Heart left ventricle (tissue), 16 donors: ENCODE measurements at regions not wholly inside any gene's neighbourhood (a gene's known extent, or its start where the extent isn't known, plus 50 kb on each side); places are given as distances from the start of the nearest gene placed in this dataset.

Experiments
- ATAC-seq, 4 donors: fragments of 200-7000 bp; cut with Tn5 transposase; one replicate each; pipeline ENCODE4 v1.9.1; 2020 to 2022; ENCODE audit warnings: moderate library complexity in 4 of 4, mild to moderate bottlenecking in 3 of 4, moderate number of reproducible peaks in 1 of 4
- DNase-seq, 5 donors: peaks; one replicate each; pipeline ENCODE4 v3.0.0-alpha.2; 2020
- H3K27ac ChIP-seq, 12 donors: fragments of 200-600 bp; sonication (generic) in 4 of 12; one replicate each; pipeline versions ENCODE4 v1.5.0 to v1.8.0; 2016 to 2022; ENCODE audit warnings: mild to moderate bottlenecking in 2 of 12
- H3K27me3 ChIP-seq, 9 donors: fragments of 200-600 bp; sonication (generic) in 2 of 9; one replicate each; pipeline versions ENCODE4 v1.5.1 to v1.8.0; 2016 to 2022; ENCODE audit warnings: mild to moderate bottlenecking in 3 of 9
- H3K36me3 ChIP-seq, 9 donors: fragments of 200-600 bp; sonication (generic) in 2 of 9; one replicate each; pipeline versions ENCODE4 v1.5.0 to v1.8.0; 2018 to 2022; ENCODE audit warnings: mild to moderate bottlenecking in 2 of 9
- H3K4me1 ChIP-seq, 12 donors: fragments of 200-600 bp; sonication (generic) in 4 of 12; one replicate each; pipeline versions ENCODE4 v1.5.0 to v1.8.0; 2016 to 2022; ENCODE audit warnings: mild to moderate bottlenecking in 3 of 12
- H3K4me3 ChIP-seq, 12 donors: fragments of 200-600 bp; sonication (generic) in 4 of 12; one replicate each; pipeline versions ENCODE4 v1.5.0 to v1.8.0; 2017 to 2022; ENCODE audit warnings: mild to moderate bottlenecking in 9 of 12, moderate library complexity in 4 of 12
- H3K9me3 ChIP-seq, 12 donors: fragments of 200-600 bp; sonication (generic) in 4 of 12; one replicate each; pipeline versions ENCODE4 v1.5.0 to v1.8.0; 2016 to 2022; ENCODE audit warnings: mild to moderate bottlenecking in 1 of 12
- CTCF ChIP-seq, 12 donors: fragments of 200-600 bp; sonication (generic) in 4 of 12; IDR thresholded peaks; one replicate each; pipeline versions ENCODE4 v1.5.0 to v1.8.0; 2018 to 2022; ENCODE audit warnings: antibody characterized with exemption in 12 of 12, mild to moderate bottlenecking in 5 of 12
- POLR2A ChIP-seq, 2 donors: fragments of 450-650 bp; IDR thresholded peaks; one replicate each; pipeline ENCODE4 v1.6.1; 2017; ENCODE audit warnings: antibody characterized with exemption in 2 of 2, mild to moderate bottlenecking in 2 of 2, moderate library complexity in 2 of 2
- WGBS, 4 donors: extraction: QIAGEN DNeasy Blood & Tissue Kit in 2 of 4; methylation state at CpG; one replicate each; pipeline versions ENCODE4 v1.1.5 to v1.1.7; 2013 to 2018; 5-methylcytosine and 5-hydroxymethylcytosine counted together
- intact Hi-C, 10 donors: fragments of 100-400 bp; cut with DNase I; formaldehyde crosslinking; loops; one replicate each; pipeline versions ENCODE4 v1.11.1 to v1.14.2; 2022
- donor health status: ischemic (EF 13 %, LVEDD 7.1; RV severe dilation, severe dysfunction).
- donor health status: healthy with polysubstance abuse.
- donor health status: DM: no; HTN: yes; CAD: no.
- donor health status: DM: no; HTN: no; CAD: no.
- donor health status: ischemic (EF 25% LVEDD 6.9; RV normal size, moderate dysfunction).
- donor health status: ischemic (EF 25% LVEDD 5.7; RV mildly dilated, moderate dysfunction).
- donor health status: healthy.
- donor health status: DM: yes; HTN: yes; CAD: no.
- donor health status: ischemic (EF 35%, LVEDD 5.7; RV mildly dilated, moderate dysfunction).
- donor health status: nonischemic (EF 11% LVEDD 7.7; RV severe dilation, severe dysfunction).
- donor health status: DM: yes; HTN: yes; CAD: no.
- donor health status: PGD.
- donor health status: ischemic (EF 29% LVEDD 5.4; RV normal size, mild dysfunction).
- donor health status: nonischemic (EF 23%, LVEDD 6.1; RV moderate dilation, normal function).

GRCh38 chr10:57218382-57218781 is 857.3 kb upstream of the ZWINT start:
- no peak for DNase-seq
- Histone ChIP-seq H3K4me1 (no peaks in the 10 kb centered on the region), H3K36me3 (no peaks in the 10 kb centered on the region), H3K27ac (no peak overlapping the region), H3K9me3 (no peaks in the 10 kb centered on the region), H3K27me3 (no peaks in the 10 kb centered on the region), H3K4me3 (no peak overlapping the region)
- TF ChIP-seq CTCF (IDR thresholded peaks at IDR 0.05) (no peak), POLR2A (IDR thresholded peaks at IDR 0.05) (no peak)
- no peak for ATAC-seq
- intact Hi-C loops = no loop called here

- no peaks in the 10 kb centered on the region for H3K9me3 ChIP-seq
- TF ChIP-seq CTCF (IDR thresholded peaks at IDR 0.05) = no peak
- no peak for TF ChIP-seq POLR2A (IDR thresholded peaks at IDR 0.05)
- no peak overlapping the region for H3K27ac ChIP-seq
- no peak for DNase-seq
- intact Hi-C loops = no loop called here
- H3K4me1 ChIP-seq = no peaks in the 10 kb centered on the region
- 33 to 50% (median 48%) methylated on average over 1 of the region's 1 CpG for WGBS, 4 donors
- ATAC-seq = no peak
- H3K4me3 ChIP-seq = no peak overlapping the region
- H3K36me3 ChIP-seq = no peaks in the 10 kb centered on the region
- H3K27me3 ChIP-seq = no peaks in the 10 kb centered on the region
Measured at GRCh38 chr10:57202356-57202755, 841.3 kb upstream of the ZWINT start.

- no peak for ATAC-seq
- whole genome bisulfite sequencing, 4 donors = 74 to 90% (median 83%) methylated on average over 1 of the region's 1 CpG
- H3K9me3 ChIP-seq = no peaks in the 10 kb centered on the region
Measured at GRCh38 chr10:57188846-57189245, 827.8 kb upstream of the ZWINT start.

GRCh38 chr10:57186201-57186600 is 825.1 kb upstream of the ZWINT start:
- no peak overlapping the region for H3K4me3 ChIP-seq
- 84 to 95% (median 89%) methylated on average over 1 of the region's 1 CpG for WGBS, 4 donors
- H3K27ac ChIP-seq = no peak overlapping the region
- no peaks in the 10 kb centered on the region for H3K36me3 ChIP-seq
- H3K4me1 ChIP-seq = no peaks in the 10 kb centered on the region
- no peaks in the 10 kb centered on the region for H3K27me3 ChIP-seq
- TF ChIP-seq CTCF (IDR thresholded peaks at IDR 0.05) = no peak
- no peak for TF ChIP-seq POLR2A (IDR thresholded peaks at IDR 0.05)
- ATAC-seq (no peak), DNase-seq (no peak)
- H3K9me3 ChIP-seq = no peaks in the 10 kb centered on the region
- intact Hi-C loops = no loop called here

More at GRCh38 chr10:57188846-57189245, 827.8 kb upstream of the ZWINT start:
- H3K4me1 ChIP-seq = no peaks in the 10 kb centered on the region
- intact Hi-C loops = no loop called here
- H3K27me3 ChIP-seq = no peaks in the 10 kb centered on the region
- TF ChIP-seq POLR2A (IDR thresholded peaks at IDR 0.05) (no peak), CTCF (IDR thresholded peaks at IDR 0.05) (no peak)
- no peaks in the 10 kb centered on the region for H3K36me3 ChIP-seq
- DNase-seq = no peak
- no peak overlapping the region for H3K4me3 ChIP-seq
- no peak overlapping the region for H3K27ac ChIP-seq
